Heart left ventricle (tissue), 16 donors: ENCODE measurements at regions not wholly inside any gene's neighbourhood (a gene's known extent, or its start where the extent isn't known, plus 50 kb on each side); places are given as distances from the start of the nearest gene placed in this dataset.
A peak's percentile ranks its signal among the peaks of the same experiment; 100 is the strongest.

Source experiments
- ATAC-seq, 4 donors: fragments of 200-7000 bp; cut with Tn5 transposase; one replicate each; pipeline ENCODE4 v1.9.1; 2020 to 2022; ENCODE audit warnings: moderate library complexity in 4 of 4, mild to moderate bottlenecking in 3 of 4, moderate number of reproducible peaks in 1 of 4
- DNase-seq, 5 donors: peaks; one replicate each; pipeline ENCODE4 v3.0.0-alpha.2; 2020
- H3K27ac ChIP-seq, 12 donors: fragments of 200-600 bp; sonication (generic) in 4 of 12; one replicate each; pipeline versions ENCODE4 v1.5.0 to v1.8.0; 2016 to 2022; ENCODE audit warnings: mild to moderate bottlenecking in 2 of 12
- H3K27me3 ChIP-seq, 9 donors: fragments of 200-600 bp; sonication (generic) in 2 of 9; one replicate each; pipeline versions ENCODE4 v1.5.1 to v1.8.0; 2016 to 2022; ENCODE audit warnings: mild to moderate bottlenecking in 3 of 9
- H3K36me3 ChIP-seq, 9 donors: fragments of 200-600 bp; sonication (generic) in 2 of 9; one replicate each; pipeline versions ENCODE4 v1.5.0 to v1.8.0; 2018 to 2022; ENCODE audit warnings: mild to moderate bottlenecking in 2 of 9
- H3K4me1 ChIP-seq, 12 donors: fragments of 200-600 bp; sonication (generic) in 4 of 12; one replicate each; pipeline versions ENCODE4 v1.5.0 to v1.8.0; 2016 to 2022; ENCODE audit warnings: mild to moderate bottlenecking in 3 of 12
- H3K4me3 ChIP-seq, 12 donors: fragments of 200-600 bp; sonication (generic) in 4 of 12; one replicate each; pipeline versions ENCODE4 v1.5.0 to v1.8.0; 2017 to 2022; ENCODE audit warnings: mild to moderate bottlenecking in 9 of 12, moderate library complexity in 4 of 12
- H3K9me3 ChIP-seq, 12 donors: fragments of 200-600 bp; sonication (generic) in 4 of 12; one replicate each; pipeline versions ENCODE4 v1.5.0 to v1.8.0; 2016 to 2022; ENCODE audit warnings: mild to moderate bottlenecking in 1 of 12
- POLR2A ChIP-seq, 2 donors: fragments of 450-650 bp; IDR thresholded peaks; one replicate each; pipeline ENCODE4 v1.6.1; 2017; ENCODE audit warnings: antibody characterized with exemption in 2 of 2, mild to moderate bottlenecking in 2 of 2, moderate library complexity in 2 of 2
- WGBS, 4 donors: extraction: QIAGEN DNeasy Blood & Tissue Kit in 2 of 4; methylation state at CpG; one replicate each; pipeline versions ENCODE4 v1.1.5 to v1.1.7; 2013 to 2018; 5-methylcytosine and 5-hydroxymethylcytosine counted together
- intact Hi-C, 10 donors: fragments of 100-400 bp; cut with DNase I; formaldehyde crosslinking; loops; one replicate each; pipeline versions ENCODE4 v1.11.1 to v1.14.2; 2022
- TF ChIP-seq, protein P1 (sequence below), 12 donors: fragments of 200-600 bp; sonication (generic) in 4 of 12; IDR thresholded peaks; one replicate each; pipeline versions ENCODE4 v1.5.0 to v1.8.0; 2018 to 2022; ENCODE audit warnings: antibody characterized with exemption in 12 of 12, mild to moderate bottlenecking in 5 of 12
- donor health status: ischemic (EF 13 %, LVEDD 7.1; RV severe dilation, severe dysfunction).
- donor health status: healthy with polysubstance abuse.
- donor health status: DM: no; HTN: yes; CAD: no.
- donor health status: DM: no; HTN: no; CAD: no.
- donor health status: ischemic (EF 25% LVEDD 6.9; RV normal size, moderate dysfunction).
- donor health status: ischemic (EF 25% LVEDD 5.7; RV mildly dilated, moderate dysfunction).
- donor health status: healthy.
- donor health status: DM: yes; HTN: yes; CAD: no.
- donor health status: ischemic (EF 35%, LVEDD 5.7; RV mildly dilated, moderate dysfunction).
- donor health status: nonischemic (EF 11% LVEDD 7.7; RV severe dilation, severe dysfunction).
- donor health status: DM: yes; HTN: yes; CAD: no.
- donor health status: PGD.
- donor health status: ischemic (EF 29% LVEDD 5.4; RV normal size, mild dysfunction).
- donor health status: nonischemic (EF 23%, LVEDD 6.1; RV moderate dilation, normal function).

DNA sequence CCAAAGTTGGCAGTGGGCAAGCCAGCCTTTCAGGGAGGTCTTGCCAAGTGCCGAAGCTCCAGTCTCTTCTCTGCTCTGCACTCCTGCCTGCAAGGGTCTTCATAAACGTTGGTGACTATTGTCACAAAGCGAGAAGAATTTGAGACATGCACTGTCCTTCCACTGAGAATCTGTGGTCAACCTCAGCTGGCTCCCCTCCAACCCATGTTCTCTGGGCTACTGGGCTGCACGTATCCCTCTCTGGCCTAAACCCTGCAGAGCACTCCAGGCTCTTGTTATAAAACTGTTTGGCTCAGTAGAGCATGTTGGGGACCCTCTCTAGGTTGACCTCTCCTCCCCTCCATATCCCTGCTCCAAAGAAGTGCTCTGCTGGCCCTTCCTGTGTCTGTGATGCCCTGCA lies 260.4 kb upstream of the NFE2L3 start:
- 59 to 83% (median 71%) methylated on average over 4 of the region's 4 CpGs for whole genome bisulfite sequencing, 4 donors
- DNase-seq, result no peak
- intact Hi-C loops, result loop anchor here in 9 of 10 donors (2.0 to 10.0 kb wide), 12 partner anchors 169 to 1273 kb away; partner anchors contain the start of genes HOXA9 (in 3 of the 9), CBX3 (in 2 of the 9), HNRNPA2B1 (in 2 of the 9) and HOXA3 (in 2 of the 9)
- no peak for TF ChIP-seq POLR2A (IDR thresholded peaks at IDR 0.05)
- TF ChIP-seq, protein P1, sequence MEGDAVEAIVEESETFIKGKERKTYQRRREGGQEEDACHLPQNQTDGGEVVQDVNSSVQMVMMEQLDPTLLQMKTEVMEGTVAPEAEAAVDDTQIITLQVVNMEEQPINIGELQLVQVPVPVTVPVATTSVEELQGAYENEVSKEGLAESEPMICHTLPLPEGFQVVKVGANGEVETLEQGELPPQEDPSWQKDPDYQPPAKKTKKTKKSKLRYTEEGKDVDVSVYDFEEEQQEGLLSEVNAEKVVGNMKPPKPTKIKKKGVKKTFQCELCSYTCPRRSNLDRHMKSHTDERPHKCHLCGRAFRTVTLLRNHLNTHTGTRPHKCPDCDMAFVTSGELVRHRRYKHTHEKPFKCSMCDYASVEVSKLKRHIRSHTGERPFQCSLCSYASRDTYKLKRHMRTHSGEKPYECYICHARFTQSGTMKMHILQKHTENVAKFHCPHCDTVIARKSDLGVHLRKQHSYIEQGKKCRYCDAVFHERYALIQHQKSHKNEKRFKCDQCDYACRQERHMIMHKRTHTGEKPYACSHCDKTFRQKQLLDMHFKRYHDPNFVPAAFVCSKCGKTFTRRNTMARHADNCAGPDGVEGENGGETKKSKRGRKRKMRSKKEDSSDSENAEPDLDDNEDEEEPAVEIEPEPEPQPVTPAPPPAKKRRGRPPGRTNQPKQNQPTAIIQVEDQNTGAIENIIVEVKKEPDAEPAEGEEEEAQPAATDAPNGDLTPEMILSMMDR (IDR thresholded peaks at IDR 0.05), result no peak
- Histone ChIP-seq H3K9me3 (no peaks in the 10 kb centered on the region), H3K36me3 (no peaks in the 10 kb centered on the region), H3K4me1 (peaks cover 0 to 18% (median 4%) of the 10 kb centered on the region in 12 donors), H3K4me3 (no peak overlapping the region), H3K27ac (no peak overlapping the region), H3K27me3 (peaks cover 0 to 68% (median 10%) of the 10 kb centered on the region in 9 donors)
- no peak for ATAC-seq

DNA sequence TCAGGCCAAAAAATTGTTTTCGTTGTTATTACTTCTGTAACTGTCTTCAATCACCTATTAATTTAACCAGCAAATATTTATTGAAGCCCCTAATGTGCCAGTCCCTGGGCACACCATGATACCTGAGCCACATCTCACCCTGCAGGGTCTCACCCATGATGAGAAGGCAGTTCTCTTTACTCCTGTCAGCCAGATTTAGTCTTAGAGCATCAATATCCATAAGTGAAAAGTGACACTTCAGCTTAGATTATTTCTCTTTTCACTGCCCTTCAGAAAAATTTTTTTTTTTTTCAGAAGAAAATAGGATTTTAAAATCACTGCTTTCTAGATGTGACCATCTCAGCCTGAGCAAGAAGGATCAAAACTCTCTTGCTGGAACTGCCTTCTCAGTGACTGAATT lies 258.6 kb upstream of the NFE2L3 start:
- H3K27me3 ChIP-seq, result peaks cover 0 to 71% (median 10%) of the 10 kb centered on the region in 9 donors

DNA sequence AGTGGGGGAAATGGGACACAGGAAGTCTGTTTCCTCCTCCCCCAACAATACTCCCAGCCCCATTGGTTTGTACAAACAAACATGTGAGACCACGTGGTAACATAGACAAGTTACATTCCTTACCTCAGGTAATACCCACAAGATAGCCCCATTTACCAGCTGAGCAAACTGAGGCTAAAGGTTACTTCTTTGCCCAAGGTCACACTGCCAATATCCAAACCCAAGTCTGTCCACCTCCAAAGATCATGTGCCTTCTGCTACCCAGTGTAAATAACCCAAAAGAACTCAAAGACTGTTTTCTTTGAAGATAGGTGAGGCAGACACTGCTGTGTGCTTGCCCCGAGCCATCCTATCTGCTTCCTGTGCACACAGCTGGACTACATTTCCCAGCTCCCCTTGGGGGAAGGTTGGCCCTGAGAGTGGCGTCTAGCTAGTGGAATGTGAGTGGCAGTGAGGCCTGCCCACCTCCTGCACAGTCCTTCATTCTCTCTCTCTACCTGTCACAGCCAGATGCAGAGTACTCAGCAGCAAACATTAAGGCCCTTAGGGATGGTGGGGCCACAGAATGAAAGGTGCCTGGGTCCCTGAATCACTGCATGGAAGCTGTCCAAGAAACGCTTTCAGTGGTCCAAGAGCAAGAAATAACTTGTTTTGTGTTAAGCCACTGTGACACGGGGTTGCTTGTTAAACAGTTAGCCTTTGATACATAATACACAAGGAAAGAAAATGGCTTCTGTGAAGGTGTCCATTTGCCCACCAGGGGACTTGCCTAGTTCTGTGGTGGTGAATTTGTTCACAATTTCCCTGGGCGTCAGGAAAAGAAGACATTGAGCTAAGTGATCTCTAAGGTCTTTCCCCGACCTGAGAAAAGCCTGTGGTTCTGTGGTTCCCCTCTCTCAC lies 257.7 kb upstream of the NFE2L3 start:
- intact Hi-C loops, result loop anchor here in 9 of 10 donors (2.0 to 10.0 kb wide), 12 partner anchors 167 to 1271 kb away; partner anchors contain the start of genes HOXA9 (in 3 of the 9), CBX3 (in 2 of the 9), HNRNPA2B1 (in 2 of the 9) and HOXA3 (in 2 of the 9)
- Histone ChIP-seq H3K4me3 (no peak overlapping the region), H3K36me3 (no peaks in the 10 kb centered on the region), H3K4me1 (peaks cover 0 to 18% (median 4%) of the 10 kb centered on the region in 12 donors), H3K27me3 (peaks cover 0 to 71% (median 10%) of the 10 kb centered on the region in 9 donors), H3K9me3 (no peaks in the 10 kb centered on the region), H3K27ac (no peak overlapping the region)
- TF ChIP-seq, protein P1 (IDR thresholded peaks at IDR 0.05), result no peak
- no peak for TF ChIP-seq POLR2A (IDR thresholded peaks at IDR 0.05)
- WGBS, 4 donors, result 74 to 86% (median 78%) methylated on average over 7 of the region's 7 CpGs
- ATAC-seq (peak in 2 of 4 donors; percentile 54 to 70), DNase-seq (no peak)

More for the DNA sequence above, 258.6 kb upstream of the NFE2L3 start:
- Histone ChIP-seq H3K9me3 (no peaks in the 10 kb centered on the region), H3K4me3 (peak overlapping the region in 3 of 12 donors; percentile 34 to 45 (median 36)), H3K36me3 (no peaks in the 10 kb centered on the region), H3K27ac (no peak overlapping the region), H3K4me1 (peaks cover 0 to 18% (median 4%) of the 10 kb centered on the region in 12 donors)
- 51 to 53% (median 51%) methylated on average over 1 of the region's 1 CpG for WGBS, 4 donors
- no peak for TF ChIP-seq POLR2A (IDR thresholded peaks at IDR 0.05)
- TF ChIP-seq, protein P1 (IDR thresholded peaks at IDR 0.05), result no peak
- no peak for DNase-seq
- ATAC-seq, result no peak
- intact Hi-C loops, result loop anchor here in 9 of 10 donors (1.0 to 10.0 kb wide), 14 partner anchors 167 to 1271 kb away; partner anchors contain the start of genes CBX3 (in 3 of the 9), HNRNPA2B1 (in 3 of the 9), HOXA9 (in 3 of the 9) and HOXA3 (in 2 of the 9)
